Brain microvascular endothelial cell (primary cell): ENCODE measurements at regions not wholly inside any gene's neighbourhood (a gene's known extent, or its start where the extent isn't known, plus 50 kb on each side); places are given as distances from the start of the nearest gene placed in this dataset.

Experiments
- DNase-seq: peaks from one replicate; pipeline ENCODE4 v3.0.0-alpha.2; 2020
- H3K27ac ChIP-seq: fragments of 250-450 bp; sonication (Bioruptor Pico); 2 replicates; pipeline ENCODE4 v1.5.1; 2020; ENCODE audit warnings: mild to moderate bottlenecking, moderate library complexity
- H3K27me3 ChIP-seq: fragments of 250-450 bp; sonication (Bioruptor Pico); replicated peaks from 2 replicates; pipeline ENCODE4 v1.5.1; 2020; ENCODE audit warnings: mild to moderate bottlenecking
- H3K36me3 ChIP-seq: fragments of 250-450 bp; sonication (Bioruptor Pico); replicated peaks from 2 replicates; pipeline ENCODE4 v1.5.1; 2020; ENCODE audit warnings: mild to moderate bottlenecking
- H3K4me3 ChIP-seq: 2 replicates; pipeline ENCODE4 v1.5.1; 2011; ENCODE audit warnings: low read depth, mild to moderate bottlenecking, control low read depth, low read length, moderate library complexity
- in situ Hi-C: cut with HindIII; loops from 2 replicates; pipeline ENCODE4 v1.10.0; 2017; ENCODE audit warnings: low sequenced_read_pairs, low pct_ligation_motif_present
- TF ChIP-seq, protein P1 (sequence below): IDR thresholded peaks from 2 replicates; pipeline ENCODE4 v1.5.1; 2011; ENCODE audit warnings: low read depth, mild to moderate bottlenecking, moderate library complexity, low read length, control low read depth, inconsistent platforms; ENCODE audit errors: missing control alignments

DNA sequence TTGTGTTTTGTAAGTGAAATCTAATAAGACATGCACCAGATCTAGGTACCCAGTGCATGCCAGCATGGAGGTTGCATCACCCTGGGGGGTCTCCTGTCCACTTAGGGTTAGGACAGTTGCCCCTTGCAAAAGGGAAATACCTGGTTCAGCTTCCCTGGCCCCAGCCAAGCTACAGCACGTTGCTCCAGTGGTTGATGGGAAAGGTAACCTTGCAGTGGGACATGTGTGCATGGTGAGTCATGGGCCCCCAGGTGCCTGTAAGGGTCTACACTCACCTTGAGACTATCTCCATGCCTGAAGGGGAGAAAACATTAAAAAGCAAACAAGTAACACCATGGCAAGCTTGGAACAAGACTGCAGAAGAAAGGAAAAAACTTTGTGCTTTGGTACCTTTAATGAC, 143.9 kb downstream of the LSM5 start:
- Histone ChIP-seq H3K27ac (no peak overlapping the region), H3K27me3 (no peaks in the 10 kb centered on the region), H3K4me3 (no peak overlapping the region), H3K36me3 (no peaks in the 10 kb centered on the region)
- no peak for DNase-seq
- TF ChIP-seq, protein P1, sequence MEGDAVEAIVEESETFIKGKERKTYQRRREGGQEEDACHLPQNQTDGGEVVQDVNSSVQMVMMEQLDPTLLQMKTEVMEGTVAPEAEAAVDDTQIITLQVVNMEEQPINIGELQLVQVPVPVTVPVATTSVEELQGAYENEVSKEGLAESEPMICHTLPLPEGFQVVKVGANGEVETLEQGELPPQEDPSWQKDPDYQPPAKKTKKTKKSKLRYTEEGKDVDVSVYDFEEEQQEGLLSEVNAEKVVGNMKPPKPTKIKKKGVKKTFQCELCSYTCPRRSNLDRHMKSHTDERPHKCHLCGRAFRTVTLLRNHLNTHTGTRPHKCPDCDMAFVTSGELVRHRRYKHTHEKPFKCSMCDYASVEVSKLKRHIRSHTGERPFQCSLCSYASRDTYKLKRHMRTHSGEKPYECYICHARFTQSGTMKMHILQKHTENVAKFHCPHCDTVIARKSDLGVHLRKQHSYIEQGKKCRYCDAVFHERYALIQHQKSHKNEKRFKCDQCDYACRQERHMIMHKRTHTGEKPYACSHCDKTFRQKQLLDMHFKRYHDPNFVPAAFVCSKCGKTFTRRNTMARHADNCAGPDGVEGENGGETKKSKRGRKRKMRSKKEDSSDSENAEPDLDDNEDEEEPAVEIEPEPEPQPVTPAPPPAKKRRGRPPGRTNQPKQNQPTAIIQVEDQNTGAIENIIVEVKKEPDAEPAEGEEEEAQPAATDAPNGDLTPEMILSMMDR: no peak
- in situ Hi-C loops: no loop called here

GRCh38 chr7:32336726-32337125, 153.5 kb downstream of the LSM5 start:
- Histone ChIP-seq H3K4me3 (no peak overlapping the region), H3K27me3 (no peaks in the 10 kb centered on the region), H3K27ac (no peak overlapping the region), H3K36me3 (no peaks in the 10 kb centered on the region)
- in situ Hi-C loops: no loop called here
- no peak for DNase-seq
- TF ChIP-seq, protein P1: no peak

GRCh38 chr7:32335107-32335506, 155.1 kb downstream of the LSM5 start:
- Histone ChIP-seq H3K27me3 (no peaks in the 10 kb centered on the region), H3K36me3 (no peaks in the 10 kb centered on the region), H3K27ac (no peak overlapping the region), H3K4me3 (no peak overlapping the region)
- in situ Hi-C loops: no loop called here
- peak; percentile 45 for DNase-seq
- TF ChIP-seq, protein P1: no peak

DNA sequence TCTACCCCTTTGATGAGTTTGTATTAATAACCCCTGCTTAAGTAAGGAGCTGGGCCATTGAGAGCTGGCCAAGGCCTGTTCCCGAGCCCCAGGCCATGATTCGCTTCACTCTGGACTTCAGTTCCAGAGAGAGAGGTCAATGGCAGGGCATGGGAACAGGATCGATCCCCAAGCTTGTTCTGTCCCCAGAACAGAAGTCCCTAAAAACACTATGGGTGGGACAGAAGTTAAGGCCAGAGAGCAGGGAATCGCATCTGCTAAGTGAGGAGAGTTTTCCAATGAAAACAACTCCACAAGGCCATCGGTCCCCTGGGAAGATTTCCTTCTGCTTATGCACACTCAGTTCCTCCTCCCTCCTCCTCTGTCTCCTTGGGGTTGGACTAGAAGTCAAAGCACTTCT, 159.6 kb downstream of the LSM5 start:
- H3K36me3 ChIP-seq: no peaks in the 10 kb centered on the region
- no peak overlapping the region for H3K27ac ChIP-seq
- no peak overlapping the region for H3K4me3 ChIP-seq
- no peaks in the 10 kb centered on the region for H3K27me3 ChIP-seq
- TF ChIP-seq, protein P1: no peak
- in situ Hi-C loops: no loop called here
- no peak for DNase-seq

DNA sequence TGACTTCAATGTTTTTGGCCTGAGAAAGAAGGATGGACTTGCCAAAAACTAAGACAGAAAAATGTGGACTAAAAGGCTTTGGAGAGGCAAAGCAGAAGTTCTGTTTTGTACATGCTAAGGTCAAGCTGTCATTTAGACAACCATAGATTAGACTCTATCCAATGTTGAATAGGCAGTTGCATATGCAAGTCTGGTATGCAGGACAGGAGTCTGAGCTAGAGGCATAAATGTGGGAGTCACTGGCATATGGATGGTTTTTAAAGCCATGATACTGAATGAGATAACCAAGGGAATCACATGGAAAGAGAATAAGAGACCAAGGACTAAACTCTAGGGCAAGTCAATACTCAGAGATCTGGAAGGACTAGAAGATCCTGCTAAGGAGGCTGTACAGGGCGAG, 164.1 kb downstream of the LSM5 start:
- Histone ChIP-seq H3K4me3 (no peak overlapping the region), H3K36me3 (no peaks in the 10 kb centered on the region), H3K27ac (no peak overlapping the region), H3K27me3 (no peaks in the 10 kb centered on the region)
- no peak for DNase-seq
- in situ Hi-C loops: no loop called here
- TF ChIP-seq, protein P1: no peak

DNA sequence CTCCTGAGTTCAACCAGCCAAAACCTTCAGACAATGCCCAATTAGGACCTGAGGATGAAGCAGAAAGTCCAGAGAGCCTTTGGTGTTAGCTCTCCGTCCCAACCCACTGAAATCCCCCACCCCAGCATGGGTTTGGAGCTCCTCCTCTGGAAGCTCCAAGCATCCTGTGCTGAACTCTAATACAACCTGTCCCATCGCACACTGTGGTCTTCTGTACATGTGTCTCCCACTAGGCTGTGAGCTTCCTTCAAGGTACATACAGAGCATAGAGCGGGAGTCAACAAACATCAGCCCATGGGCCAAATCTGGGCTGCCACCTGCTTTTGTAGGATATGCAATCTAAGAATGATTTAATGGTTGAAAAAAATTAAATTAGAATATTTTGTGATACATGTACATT, 166.5 kb downstream of the LSM5 start:
- Histone ChIP-seq H3K27ac (no peak overlapping the region), H3K36me3 (no peaks in the 10 kb centered on the region), H3K27me3 (no peaks in the 10 kb centered on the region), H3K4me3 (no peak overlapping the region)
- DNase-seq: no peak
- in situ Hi-C loops: no loop called here
- TF ChIP-seq, protein P1: no peak
